ENCODE measurements at regions not wholly inside any gene's neighbourhood (a gene's known extent, or its start where the extent isn't known, plus 50 kb on each side); places are given as distances from the start of the nearest gene placed in this dataset.

- no peak overlapping the region for H3K9ac ChIP-seq (ENCODE audit: control insufficient read depth, extremely low read depth, insufficient read depth, low read length)
- dilution Hi-C loops (cut with MboI; ENCODE audit: extremely low pct_ligation_motif_present, low sequenced_read_pairs): no loop called here
Measured at GRCh38 chr3:53941950-53942349, 50.3 kb upstream of the SELENOK start.

More at GRCh38 chr3:53941950-53942349, 50.3 kb upstream of the SELENOK start:
- Histone ChIP-seq H3K4me2 (ENCODE audit: control insufficient read depth, extremely low read depth, insufficient read depth, low read depth, low read length) (no peak overlapping the region), H3K9me3 (ENCODE audit: control insufficient read depth, low read depth, low read length) (no peaks in the 10 kb centered on the region), H3K9me1 (ENCODE audit: control insufficient read depth, extremely low read depth, insufficient read depth, low read length) (no peaks in the 10 kb centered on the region), H3K79me2 (ENCODE audit: control insufficient read depth, insufficient read depth, low read length) (no peaks in the 10 kb centered on the region), H3K27me3 (ENCODE audit: control insufficient read depth, extremely low read depth, insufficient read depth, low read length) (no peaks in the 10 kb centered on the region), H3K4me3 (ENCODE audit: control insufficient read depth in 2 of 3, extremely low read depth in 1 of 3, insufficient read depth in 2 of 3, low read depth in 1 of 3, low read length in 3 of 3) (no peak overlapping the region), H3K36me3 (ENCODE audit: control insufficient read depth in 2 of 2, extremely low read depth in 1 of 2, insufficient read depth in 2 of 2, low read length in 2 of 2) (no peaks in the 10 kb centered on the region), H2AFZ (ENCODE audit: control insufficient read depth, low read length) (no peak overlapping the region), H3K27ac (ENCODE audit: control insufficient read depth, insufficient read depth, low read length) (no peak overlapping the region), H4K20me1 (ENCODE audit: control insufficient read depth, extremely low read depth, insufficient read depth, low read length) (no peaks in the 10 kb centered on the region), H3K4me1 (ENCODE audit: control insufficient read depth, extremely low read depth, insufficient read depth, low read length) (peaks cover 6% of the 10 kb centered on the region)
- TF ChIP-seq CTCF (optimal IDR thresholded peaks at IDR 0.05 in 1 of 3, IDR thresholded peaks at IDR 0.05 in 1 of 3, conservative IDR thresholded peaks at IDR 0.05 in 1 of 3; ENCODE audit: extremely low read depth in 1 of 3, insufficient read depth in 2 of 3, low read length in 3 of 3) (peak in 1 of 3 experiments; percentile 10), EZH2 (IDR thresholded peaks at IDR 0.05; ENCODE audit: low read length) (no peak)
- DNase-seq (ENCODE audit: low read depth, low spot score): no peak
- FAIRE-seq: no peak
